ENCODE measurements at regions not wholly inside any gene's neighbourhood (a gene's known extent, or its start where the extent isn't known, plus 50 kb on each side); places are given as distances from the start of the nearest gene placed in this dataset.

GRCh38 chr12:93106910-93107309, 177.8 kb upstream of the EEA1 start:
- DNase-seq, result no peak

DNA sequence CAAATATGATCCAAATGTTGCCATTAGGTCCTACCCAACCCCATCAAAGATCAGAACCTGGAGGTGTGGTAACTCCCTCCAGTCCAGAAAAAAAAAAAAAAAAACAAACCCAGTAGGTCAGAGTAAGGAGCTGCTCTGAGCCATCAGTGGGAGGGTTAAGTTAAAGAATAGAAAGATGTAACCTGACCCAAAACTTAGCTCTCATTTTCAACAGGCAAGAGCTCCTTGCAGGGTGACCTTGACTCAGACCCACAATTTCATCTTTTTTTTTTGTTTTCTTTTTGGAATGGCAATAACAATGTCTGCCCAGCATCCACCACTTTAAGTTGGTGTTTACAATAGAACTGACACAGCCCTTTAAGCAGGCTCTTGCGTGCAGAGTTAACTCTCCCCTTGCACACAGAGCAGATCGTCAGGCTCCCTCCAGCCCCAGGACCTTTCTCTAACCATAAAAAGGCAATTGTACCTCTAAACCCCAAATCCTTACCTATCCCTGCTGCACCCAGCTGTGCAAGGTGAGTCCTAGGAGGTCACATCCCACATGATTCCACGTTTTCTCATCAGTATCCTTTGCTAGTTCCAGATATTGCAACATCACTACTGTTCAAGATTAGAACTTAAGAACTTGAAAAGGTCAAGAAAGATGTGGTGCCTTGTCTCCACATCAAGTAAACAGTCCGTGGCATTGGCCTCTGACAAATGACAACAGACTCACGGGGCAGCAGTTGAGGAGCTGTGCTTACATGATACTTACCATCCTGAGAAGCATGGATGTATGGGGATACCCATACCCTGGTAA, 178.6 kb upstream of the EEA1 start:
- no peak for DNase-seq

DNA sequence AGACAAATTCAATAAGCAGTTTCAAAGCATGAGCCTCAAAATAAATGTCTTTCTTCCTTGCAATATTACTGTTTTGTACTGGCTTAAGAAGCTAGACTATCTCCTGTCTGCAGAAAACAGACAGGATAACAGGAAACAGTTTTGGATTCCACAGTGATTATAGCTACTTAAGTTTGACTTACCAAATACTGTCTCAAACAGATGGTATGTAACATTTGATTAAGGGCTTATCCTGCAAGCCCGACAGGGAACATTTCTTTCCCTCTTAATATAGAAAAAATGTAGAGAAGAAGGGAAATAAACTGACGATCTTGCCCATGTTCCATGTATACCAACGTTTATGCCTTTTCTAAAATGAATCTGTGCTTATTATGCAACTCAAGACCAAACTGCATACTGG, 179.9 kb upstream of the EEA1 start:
- DNase-seq, result no peak

- DNase-seq, result no peak
These were observed 180.6 kb upstream of the EEA1 start for GRCh38 chr12:93109551-93110203.

- no peak for DNase-seq
These were observed 182.7 kb upstream of the EEA1 start for GRCh38 chr12:93111773-93112172.

DNA sequence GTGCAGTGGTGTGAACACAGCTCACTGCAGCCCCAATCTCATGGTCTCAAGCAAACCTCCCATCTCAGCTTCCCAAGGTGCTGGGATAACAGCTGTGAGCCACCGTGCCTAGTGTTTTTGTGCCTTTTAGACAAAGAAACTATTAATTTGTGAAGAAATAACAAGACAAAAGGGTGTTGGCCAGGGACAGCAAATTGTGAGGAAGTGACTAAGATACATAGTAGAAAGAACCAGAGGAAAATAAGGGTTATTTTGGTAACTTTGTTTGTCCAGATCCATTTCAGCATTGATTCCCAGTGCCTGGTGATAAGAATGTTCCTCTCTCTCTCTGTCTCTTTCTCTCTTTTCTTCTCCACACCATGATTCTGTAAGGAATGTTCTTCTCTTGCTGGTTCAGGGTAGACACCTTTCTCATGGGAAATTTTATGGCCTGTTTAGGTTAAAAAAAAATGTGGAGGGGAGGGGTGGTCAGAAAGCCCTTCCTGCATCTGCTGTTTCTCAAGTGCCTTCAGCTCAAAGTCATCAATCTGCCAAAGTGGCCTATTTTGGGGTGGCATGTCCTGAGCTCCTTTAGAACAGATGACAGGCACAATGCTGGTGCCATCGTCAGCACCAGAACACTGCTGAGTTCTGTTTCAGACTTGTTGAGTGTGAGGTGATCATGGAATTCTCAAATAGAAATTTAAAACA, 184.4 kb upstream of the EEA1 start:
- DNase-seq, result no peak

GRCh38 chr12:93115198-93115601, 186.1 kb upstream of the EEA1 start:
- no peak for DNase-seq

DNA sequence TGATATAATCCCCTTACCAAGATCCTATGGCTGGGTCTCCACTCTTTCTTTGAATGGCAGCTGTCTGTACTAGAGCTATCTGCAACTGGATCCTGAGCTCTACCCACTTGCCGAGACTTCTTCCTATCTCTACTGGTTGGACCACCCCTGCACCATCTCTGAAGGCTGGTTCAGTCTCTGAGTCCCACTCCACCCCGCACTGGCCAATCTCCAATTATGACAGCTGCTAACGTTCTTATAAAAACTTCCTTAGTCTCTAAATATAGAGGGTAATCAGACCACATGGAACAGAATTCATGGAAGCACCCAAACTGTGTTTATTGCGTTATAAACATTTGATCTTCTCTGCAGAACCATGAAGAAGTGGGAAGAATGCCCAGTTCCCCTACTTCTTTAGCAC, 186.6 kb upstream of the EEA1 start:
- no peak for DNase-seq

GRCh38 chr12:93116632-93117031, 187.5 kb upstream of the EEA1 start:
- no peak for DNase-seq

GRCh38 chr12:93121729-93122488, 192.8 kb upstream of the EEA1 start:
- no peak for DNase-seq

DNA sequence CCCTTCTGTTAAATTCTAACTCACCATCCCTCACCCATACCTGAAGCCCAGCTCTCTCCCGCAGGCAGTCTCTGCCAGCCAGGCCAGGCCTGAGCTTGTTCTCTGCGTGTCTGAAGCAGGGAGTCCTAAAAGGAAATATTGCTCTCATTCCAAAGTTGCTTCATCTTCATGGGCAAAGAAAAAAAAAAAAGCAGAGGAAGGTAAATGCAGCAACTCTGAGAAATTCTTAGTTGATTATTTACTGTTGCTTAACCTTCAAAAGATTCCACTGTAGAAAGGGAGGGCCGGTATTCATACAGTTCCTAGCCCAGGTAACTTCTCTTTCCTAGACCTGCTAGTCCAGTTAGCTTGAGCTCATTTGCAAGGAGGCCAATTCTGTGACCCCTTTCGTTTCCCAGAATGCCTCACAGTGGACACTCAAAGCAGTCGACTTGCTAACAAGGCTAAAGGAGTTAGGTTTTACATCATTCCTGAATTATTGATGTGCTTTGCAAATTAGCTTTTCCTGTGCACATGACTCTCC, 193.5 kb upstream of the EEA1 start:
- no peak for DNase-seq

GRCh38 chr12:93125126-93125525, 196.0 kb upstream of the EEA1 start:
- DNase-seq, result no peak

DNA sequence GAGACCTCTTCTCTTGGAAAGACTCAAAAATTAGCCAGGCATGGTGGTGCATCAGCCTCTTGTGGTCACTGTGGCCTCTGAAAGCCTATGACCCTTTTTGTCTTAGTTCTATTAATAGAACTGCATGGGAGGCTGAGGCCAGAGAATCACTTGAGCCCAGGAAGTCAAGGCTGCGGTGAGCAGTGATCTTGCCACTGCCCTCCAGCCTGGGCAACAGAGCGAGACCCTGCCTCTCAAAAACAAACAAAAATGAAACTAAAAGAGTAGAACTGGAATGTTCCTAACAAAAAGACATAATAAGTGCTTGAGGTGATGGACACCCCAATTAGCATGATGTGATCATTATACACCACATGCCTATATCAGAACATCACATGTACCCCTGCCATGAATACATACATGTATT, 197.0 kb upstream of the EEA1 start:
- DNase-seq, result no peak

GRCh38 chr12:93127107-93127560, 198.0 kb upstream of the EEA1 start:
- DNase-seq, result no peak

DNA sequence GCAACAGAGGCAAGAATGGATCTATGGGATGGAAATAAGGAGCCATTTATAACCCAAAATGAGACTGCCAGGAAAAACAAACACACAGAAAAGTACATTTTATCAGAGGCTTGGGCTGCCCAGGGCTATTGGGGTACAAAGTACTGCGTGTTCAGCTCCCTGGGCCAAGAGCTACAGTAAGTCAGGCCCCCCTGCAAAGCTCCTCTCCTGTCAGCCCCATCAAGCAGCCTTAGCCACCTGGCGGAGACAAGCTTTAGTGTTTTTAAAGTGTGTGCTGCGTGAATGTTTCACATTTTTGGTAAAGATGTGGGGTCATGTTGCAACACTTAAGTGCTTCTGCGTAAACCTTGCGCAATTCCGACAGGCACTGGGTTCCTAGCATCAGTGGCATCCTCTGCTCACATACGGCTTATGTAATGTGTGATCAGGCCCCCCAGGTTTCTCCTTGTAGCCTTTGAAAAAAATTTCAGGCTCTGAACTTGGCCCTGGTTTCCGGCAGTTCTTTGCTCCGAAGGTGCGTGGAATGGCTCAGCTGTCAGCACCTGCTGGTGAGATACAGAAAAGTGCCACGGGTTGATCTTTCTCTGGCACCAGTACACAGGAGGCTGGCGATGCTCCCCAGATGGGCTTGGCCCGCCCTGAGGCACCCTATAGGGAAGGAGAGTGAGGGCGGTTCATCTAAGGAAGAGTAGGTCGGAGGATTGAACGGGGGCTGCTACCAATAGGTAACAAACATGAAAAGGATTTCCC, 198.7 kb upstream of the EEA1 start:
- peak; percentile 28 for DNase-seq

DNA sequence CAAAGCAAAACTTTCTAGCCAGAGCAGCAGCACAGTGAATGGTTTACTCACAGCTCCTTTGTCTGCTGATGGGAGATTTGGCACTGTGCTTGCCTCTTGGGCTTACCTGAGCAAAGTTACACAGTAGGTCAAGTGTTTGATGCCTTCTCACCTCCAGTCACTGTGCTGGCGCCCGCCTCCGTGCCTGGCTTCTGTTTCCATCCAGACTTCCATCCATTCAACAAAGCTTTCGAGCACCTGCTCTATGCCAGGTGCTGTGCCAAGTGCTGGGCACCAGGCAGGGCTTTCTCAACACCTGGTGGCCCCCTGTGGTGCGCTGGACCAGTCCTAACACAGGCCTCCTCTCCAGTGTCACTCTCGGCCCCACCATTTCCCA, 199.2 kb upstream of the EEA1 start:
- no peak for DNase-seq

- no peak for DNase-seq
These were observed 201.4 kb upstream of the EEA1 start for GRCh38 chr12:93130366-93131054.

GRCh38 chr12:93133361-93133760, 204.3 kb upstream of the EEA1 start:
- DNase-seq, result no peak

- DNase-seq, result no peak
These were observed 205.2 kb upstream of the EEA1 start for GRCh38 chr12:93134175-93134890.

DNA sequence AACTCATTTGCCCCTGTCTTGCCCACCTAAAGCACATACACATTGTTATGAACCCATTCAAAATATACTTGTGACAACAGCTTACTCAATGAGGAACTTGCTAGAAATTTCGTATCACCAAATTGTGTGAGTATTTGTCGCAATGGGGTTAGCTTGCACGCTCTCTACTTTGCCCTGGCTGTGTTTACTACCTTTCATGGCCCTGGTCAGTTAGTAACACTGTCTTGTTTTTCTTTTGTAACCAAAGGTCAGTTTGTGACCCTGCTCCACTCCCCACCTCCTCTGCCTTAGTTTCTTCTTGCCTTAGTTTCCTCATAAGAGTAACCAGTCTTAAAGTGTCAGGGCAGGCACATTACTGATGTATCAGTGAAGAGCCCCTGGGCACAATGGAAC, 205.8 kb upstream of the EEA1 start:
- no peak for DNase-seq
